GM21619 (cell line): ENCODE measurements at regions not wholly inside any gene's neighbourhood (a gene's known extent, or its start where the extent isn't known, plus 50 kb on each side); places are given as distances from the start of the nearest gene placed in this dataset.
"Not testable (repeated sequence)": the region's sequence is repeated elsewhere in the genome, so short reads cannot be mapped to it uniquely, and the experiment has no call there.

Source experiments
- ATAC-seq: cut with Tn5 transposase; IDR thresholded peaks from one replicate; pipeline ENCODE4 v1.9.1; 2021; ENCODE audit not compliant: unreplicated experiment

DNA sequence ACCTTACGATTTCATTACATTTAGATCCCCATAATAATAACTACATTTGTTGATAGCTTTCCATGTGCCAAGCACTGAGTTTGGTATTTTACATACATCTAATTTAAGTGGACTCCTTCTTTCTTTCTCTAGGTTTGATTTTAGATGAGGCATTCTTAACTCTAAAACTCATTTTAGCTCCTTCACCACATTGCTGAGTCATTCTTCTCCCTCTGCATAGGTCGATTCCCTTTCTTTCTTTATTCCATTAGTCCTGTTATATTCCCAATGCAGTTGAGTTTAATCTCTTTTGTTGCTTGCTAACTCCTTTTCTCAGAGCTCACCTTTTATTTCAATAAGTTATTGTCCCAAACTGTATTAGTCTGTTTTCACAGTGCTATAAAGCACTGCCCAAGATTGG, 329.8 kb downstream of the TAF11L14 start:
- no peak for ATAC-seq

DNA sequence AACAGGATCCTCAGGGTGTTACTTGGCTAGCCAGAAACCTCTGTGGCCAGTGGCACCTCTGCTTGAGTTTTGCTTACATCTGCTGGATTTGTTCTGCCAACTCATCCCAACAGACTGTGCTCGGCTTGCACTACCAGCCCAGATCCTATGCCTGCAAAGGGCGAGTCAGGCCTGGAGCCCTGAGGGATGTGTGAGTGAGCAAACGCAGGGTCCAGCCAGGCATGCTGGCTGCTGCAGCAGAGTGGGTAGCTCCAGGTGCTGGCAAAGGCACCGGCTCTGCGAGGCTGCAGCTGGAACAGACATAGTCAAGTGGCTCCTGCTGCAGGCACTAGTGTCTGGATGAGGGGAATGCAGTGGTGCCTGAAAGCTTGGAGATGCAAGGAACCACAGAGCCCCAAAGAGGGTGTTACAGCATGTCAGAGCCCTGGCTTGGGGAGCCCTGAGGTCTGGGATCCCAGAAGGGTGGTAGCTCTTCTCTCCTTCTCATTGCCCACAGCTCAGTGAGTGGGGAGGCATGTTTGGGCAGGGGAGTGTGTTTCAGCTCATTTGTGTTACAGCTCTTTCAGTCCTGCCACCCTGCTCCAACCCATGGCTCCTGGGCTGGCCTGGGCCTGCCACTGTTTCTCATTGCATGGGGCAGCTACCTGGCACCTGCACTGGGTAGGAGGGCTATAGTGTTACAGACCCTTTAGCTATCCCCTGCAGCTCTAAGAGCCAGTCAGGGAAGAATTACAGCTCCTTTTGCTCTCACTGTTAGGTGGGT, 332.6 kb downstream of the TAF11L14 start:
- ATAC-seq = no peak

DNA sequence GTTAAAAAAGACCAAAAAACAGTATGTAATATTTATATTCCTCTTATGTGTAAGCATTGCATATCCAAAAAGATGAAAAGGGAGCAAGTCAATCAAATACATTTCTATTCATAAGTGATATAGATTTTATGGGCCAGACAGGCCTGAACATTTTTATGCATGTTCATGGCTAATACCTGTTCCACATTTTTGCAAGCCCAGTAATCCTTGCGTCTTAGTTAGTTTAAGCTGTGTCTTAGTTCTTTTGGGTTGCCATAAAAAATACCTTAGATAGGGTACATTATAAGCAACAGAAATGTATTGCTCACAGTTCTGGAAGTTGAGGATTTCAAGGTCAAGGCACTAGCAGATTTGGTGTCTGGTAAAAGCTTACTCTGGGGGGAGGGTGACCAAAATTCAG, 342.1 kb downstream of the TAF11L14 start:
- no peak for ATAC-seq

DNA sequence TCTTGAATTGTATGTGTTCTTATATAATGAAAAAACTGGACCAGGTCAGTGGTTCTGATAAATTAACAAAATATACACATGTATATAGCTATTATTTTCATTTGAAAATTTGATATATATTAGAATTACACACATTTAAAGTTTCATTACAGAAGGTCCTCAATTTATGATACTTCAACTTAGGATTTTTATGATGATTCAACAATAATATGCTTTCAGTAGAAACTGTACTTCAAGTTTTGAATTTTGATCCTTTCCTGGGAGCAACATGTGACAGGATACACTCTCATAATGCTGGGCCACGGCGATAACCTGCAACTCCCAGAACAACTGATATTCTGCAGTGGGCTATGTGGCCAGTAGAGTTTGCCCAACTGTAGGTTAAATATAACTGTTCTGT, 344.7 kb downstream of the TAF11L14 start:
- no peak for ATAC-seq

DNA sequence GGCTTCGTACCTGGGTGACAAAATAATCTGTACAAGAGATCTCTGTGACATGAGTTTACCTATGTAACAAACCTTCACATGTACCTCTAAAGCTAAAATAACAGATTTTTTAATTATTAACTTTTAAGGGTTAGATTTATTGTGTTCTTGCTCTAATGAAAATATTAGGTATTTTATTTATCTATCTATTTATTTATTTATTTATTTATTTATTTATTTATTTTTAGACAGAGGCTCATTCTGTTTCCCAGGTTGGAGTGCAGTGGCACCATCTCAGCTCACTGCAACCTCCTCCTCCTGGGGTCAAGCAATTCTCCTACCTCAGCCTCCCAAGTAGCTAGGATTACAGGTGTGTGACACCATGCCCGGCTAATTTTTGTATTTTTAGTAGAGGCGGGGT, 348.4 kb downstream of the TAF11L14 start:
- not testable (repeated sequence) for ATAC-seq

DNA sequence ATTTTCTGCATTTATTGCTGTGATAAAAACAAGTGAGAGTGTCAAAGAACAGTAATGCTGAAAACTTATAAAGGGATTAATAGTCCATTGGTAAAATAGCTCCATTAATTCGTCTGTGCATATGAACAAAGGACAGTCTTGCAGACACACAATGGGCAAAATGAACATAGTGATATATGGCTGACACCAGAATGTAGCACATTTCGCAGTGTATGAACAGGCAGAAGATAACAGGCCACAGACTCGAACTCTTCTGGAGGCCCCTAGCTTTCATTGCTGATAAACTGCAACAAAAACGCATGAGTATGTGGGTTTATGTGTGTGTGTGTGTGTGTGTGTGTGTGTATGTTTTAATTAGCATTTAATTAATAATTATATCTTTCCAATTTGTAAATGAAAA, 354.8 kb downstream of the TAF11L14 start:
- no peak for ATAC-seq

DNA sequence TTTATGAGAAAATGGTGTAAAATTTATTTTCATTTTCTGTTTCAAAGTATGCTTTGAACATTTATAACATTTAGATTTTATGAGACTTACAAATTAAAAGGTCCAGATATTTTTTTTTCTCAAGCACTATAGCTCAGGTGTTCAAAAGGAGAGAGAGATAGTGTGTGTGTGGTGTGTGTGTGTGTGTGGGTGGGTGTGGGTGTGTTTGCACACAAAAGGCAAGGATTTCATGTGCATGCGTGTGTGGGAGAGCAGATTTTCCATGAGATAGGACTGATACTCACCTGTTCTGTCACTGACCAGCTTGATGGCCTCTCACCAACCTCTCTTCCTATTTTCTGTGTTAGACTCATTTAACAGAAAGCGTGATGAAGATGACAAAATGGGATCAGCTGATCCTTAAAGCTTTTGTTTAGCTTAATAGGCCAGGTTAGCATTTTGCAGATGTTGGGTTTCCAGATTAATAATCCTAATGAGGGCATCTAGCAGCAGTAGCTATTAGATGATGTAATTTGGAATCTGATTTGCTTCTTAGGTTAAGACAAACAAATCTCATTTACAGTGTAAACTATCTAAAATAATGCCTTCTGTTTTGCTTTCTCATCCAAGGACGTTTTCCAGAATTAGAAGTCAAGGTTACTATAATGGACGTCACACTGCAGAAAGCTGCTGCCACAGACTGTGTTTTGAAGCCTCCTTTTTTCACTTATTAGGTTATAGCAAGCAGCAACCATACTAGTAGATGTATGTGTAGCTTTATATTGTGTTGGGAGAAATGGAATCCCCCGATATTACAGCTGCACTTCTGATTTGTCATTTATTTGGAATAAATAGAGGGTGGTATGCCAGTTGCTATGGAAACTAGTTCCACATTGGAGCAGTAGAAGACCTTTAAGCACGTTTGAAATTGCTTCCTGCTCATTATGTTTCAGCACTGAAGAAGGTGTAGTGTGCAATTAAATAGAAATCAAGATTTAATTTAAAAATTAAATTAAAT, 355.6 kb downstream of the TAF11L14 start:
- no peak for ATAC-seq

DNA sequence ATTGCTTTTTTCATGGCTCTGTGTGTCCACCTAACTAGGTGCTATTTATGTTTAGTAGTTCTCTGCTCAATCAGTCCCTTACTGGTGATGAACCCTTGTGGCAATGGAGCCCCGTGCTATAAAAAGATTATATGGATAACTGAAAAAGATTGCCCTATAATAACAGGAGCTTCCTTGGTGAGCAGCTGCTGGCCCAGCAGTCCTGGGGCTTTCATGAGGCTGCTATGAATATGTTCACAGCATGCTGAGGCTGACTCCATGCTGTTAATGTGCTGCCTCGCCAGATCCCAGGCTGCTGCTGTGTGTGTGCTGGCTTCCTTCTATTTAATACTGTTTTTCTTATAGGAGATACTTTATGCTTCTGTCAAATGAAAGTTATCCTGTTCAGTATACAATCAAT, 357.5 kb downstream of the TAF11L14 start:
- no peak for ATAC-seq

DNA sequence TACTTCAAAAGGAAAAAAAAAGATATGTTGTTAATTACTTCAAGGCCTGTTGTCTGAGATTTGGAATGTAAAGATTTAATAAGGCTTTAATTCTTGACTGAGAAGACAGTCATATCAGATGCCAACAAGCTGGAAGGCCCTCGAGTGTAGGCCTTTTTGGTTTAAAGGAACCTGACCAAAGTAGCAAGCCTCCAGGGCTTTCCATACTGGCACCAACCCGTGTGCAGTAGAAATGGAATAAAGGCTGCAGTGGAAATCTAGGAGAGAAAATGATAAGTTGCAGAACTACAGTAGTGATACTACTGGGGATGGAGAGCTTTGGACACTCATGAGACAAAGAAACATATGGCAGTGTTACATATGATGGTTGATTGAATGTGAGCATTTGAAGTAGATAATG, 358.0 kb downstream of the TAF11L14 start:
- ATAC-seq = no peak

DNA sequence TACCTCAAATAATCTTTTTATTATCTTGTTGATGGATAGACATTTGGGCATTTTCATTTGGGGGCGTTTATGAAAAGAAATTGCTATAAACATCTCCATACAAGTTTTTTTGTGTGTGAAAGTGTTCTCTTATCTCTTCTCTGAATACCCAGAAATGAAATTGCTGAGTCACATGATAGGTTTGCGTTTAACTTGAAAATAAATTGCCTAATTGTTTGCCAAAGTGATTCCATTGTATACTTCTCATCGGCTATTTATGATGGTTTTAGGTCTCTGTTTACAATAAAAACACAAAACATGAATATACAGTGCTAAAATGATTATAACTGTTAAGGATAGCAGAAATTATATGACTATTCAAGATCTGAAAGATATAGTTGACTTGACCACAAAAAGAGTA, 361.7 kb downstream of the TAF11L14 start:
- ATAC-seq = no peak

DNA sequence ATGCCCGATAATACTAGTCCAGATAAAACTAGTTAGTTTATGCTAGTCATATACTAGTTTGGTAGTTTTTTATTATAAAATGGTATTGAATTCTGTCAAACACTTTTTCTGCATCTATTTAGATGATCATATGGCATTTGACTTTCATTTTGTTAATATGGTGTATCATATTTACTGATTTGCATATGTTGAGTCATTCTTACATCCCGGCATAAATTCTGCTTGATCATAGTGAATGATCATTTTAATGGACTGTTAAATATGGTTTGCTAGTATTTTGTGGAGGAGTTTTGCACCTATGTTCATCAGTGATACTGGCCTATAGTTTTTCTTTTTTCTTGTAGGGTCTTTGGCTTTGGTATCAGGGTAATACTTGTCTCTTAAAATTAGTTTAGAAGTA, 365.6 kb downstream of the TAF11L14 start:
- no peak for ATAC-seq

DNA sequence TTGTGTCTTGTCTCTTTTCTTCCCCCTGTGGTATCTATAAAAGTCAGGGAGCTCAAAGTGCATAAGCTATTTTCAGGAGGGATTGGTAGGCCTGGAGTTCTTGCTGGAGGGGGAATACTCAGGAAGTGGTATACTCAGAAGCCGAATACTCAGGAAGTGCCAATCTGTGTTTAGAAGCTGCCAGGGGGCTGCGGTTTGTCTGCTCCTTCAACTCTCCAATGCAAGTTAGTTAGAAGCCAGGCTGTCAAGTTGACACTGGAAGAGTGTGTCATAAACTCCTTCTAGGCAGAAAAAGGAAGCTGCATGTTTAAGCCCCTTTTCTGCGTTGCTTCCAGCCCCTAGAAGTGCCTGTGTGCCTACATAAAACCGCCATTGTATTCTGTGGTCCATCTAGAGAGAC, 366.5 kb downstream of the TAF11L14 start:
- ATAC-seq = no peak

DNA sequence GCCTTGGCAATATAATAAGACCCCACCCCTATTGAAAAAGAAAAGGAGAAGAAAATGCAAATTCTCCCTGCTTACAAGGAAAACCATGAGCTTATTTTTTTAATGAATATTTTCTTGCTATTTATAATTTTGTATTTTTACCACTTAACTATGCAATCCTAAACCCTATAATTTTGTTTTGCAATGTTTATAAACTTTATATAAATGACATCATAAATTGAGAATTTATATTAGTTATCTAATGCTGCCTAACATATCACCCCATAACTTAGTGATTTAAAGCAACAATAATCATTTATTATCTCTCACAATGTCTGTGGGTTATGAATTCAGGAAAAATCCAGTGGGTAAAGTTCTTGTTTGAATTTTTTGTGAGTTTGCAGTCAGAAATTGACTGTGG, 369.1 kb downstream of the TAF11L14 start:
- ATAC-seq = no peak

DNA sequence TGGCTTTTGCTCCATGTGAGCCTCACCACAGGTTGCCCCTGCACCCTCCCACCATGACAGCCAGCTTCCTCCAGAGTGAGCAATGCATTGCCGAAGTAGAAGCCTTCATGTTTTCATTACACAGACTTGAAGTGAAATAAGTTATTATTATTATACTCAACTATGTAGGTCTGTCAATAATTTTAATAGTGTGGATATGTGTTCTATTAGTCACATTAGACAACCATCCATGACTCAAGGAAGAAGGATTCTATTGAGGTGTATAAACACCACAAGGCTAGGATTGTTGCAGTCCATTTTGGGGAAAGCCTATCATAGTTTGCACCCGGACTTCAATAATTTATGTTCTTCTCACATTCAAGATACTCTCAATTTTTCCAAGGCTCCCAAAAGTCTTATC, 369.5 kb downstream of the TAF11L14 start:
- ATAC-seq = no peak

DNA sequence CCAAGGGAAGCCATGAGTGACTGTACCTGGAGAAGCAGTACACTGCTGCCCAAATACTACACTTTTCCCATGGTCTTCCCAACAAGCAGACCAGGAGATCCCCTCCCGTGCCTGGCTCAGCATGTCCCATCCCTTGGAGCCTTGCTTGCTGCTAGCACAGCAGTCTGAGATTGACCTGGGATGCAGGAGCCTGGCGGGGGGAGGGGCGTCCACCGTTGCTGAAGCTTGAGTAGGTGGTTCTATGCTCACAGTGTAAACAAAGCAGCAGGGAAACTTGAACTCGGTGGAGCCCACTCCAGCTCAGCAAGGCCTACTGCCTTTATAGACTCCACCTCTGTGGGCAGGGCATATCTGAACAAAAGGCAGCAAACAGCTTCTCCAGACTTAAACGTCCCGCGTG, 372.0 kb downstream of the TAF11L14 start:
- not testable (repeated sequence) for ATAC-seq

DNA sequence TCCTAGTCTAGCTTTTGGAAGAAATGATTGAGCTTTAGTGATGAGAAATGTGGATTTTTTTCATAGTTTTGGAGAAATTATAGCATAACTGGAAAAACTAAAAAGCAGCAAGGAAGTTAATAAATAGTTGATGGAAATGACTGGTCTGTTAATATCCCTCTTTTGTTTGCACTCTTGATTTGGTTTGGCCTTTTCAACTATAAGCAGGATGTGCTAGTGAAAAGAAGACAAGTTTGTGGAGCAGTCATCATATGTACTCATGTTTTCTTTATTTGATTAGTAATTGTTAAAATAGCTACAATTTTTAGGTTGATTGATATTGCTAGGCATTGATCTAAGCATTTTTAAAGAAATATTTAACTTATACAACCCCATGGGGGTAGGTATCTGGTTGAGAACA, 374.7 kb downstream of the TAF11L14 start:
- no peak for ATAC-seq

DNA sequence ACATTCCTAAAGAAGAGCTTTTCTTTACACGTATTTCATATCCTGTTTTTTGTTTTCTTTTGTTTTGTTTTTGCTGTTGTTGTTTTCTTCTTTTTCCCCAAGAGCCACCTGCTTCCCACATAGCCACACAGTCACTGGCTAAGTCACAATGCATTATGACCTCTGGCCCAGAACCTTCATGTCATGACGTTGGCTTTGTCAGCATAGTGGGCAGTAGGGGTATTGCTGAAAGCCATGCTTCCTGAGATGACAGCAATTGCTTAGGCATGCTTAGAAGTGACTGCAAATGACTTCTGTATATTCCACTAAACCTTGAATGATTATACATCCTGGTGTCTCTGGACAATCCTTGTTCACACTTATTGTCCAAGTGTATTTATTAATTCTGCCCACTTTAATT, 375.8 kb downstream of the TAF11L14 start:
- no peak for ATAC-seq

DNA sequence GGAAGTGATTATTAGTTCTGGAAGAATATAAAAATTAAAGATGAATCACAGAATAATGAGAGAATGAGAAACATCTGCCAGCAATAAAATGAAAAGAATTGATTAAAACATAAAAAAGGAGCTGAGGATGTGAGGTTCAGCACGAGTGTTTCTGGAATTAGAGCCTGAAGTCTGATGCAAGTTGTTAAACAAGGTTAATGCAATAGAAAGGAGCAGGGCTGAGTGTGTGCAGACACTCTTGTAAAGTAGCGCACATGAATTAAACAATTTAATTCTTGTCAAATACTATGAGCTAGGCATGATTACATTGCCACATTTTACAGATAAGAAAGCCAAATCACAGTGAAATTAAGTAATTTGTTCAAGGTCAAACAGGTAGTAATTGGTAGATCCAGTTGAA, 384.2 kb downstream of the TAF11L14 start:
- ATAC-seq = no peak

DNA sequence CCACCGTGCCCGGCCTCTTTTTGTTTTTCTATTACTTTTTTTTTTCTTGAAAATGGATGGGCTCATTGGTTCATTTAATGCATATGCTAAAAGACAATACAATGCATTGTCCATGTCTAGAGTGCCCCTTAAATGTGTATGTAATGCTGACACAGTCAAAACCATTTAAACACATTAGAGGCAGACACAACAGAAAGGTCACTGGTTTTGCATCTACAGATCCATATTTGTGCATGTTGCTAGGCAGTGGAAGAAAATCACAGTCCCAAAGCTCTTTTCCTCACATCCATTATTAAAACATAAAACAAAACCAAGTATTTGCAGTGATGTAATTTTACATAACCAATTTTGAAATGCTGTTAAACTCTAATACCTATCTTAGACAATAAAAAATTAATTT, 389.0 kb downstream of the TAF11L14 start:
- ATAC-seq = no peak

DNA sequence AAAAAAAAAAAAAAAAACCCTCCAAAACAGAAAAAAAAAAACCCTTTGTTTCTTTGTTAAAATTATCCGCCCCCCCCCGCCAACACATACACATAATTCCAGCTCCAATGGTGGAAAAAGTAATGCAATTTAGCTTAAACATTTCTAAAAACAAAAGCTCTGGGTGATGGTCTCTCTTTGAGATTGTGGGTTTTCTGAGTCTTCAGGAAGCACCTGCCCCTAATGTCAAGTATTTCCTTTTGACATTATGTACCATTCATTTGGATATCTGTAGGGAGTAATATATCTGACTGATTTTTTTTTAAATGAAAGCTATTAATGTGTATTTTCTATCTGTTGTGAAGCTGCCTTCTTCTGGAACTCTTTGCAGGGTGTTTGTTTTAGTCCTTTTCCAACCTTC, 389.7 kb downstream of the TAF11L14 start:
- ATAC-seq = no peak

DNA sequence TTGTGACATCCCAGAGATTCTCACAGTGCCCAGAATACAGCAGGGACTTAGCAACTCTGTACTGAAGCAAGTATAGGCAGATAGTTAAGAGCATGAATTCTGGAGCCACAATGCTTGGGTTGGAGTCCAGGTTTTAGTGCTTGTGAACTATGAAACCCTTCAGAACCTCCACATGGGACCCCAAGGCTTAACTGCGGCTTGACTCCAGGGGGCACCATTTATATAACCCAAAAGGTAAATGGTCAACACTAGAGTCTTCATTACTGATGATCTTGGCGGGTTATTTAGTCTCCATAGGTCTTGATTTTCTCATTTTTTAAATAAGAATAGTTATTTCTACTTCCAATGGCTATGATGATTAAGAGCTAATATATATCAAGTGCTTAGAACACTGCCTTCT, 390.3 kb downstream of the TAF11L14 start:
- no peak for ATAC-seq

DNA sequence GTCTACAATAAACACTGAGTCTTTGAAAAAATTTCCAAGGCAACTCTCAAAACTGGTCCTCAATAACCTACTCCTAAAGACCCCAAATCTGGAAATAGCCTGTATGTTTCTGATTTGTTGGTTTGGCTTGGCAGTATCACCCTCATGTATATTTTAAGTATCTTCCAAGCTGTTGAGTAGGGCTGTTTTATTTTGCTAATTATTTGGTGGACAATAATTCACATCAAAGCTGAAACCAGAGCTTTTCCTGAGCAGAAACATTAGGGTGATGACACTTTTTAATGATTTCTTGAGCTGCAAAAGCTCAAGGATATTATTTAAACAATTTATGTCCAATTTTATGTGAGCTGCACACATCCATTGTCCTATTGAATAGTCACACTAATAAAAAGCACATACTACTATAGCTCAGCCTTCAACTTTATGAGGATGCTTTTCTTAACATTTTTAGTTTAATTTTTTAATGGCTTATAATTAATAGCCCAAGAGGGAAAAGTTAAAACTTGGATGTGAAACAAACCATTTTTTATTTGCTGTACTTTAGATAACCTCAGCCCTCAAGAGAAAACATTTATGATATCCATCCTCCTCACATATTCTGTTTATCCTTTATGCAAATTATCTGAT, 393.1 kb downstream of the TAF11L14 start:
- ATAC-seq = no peak
